ENCODE measurements at regions not wholly inside any gene's neighbourhood (a gene's known extent, or its start where the extent isn't known, plus 50 kb on each side); places are given as distances from the start of the nearest gene placed in this dataset.
"Not testable (repeated sequence)": the region's sequence is repeated elsewhere in the genome, so short reads cannot be mapped to it uniquely, and the experiment has no call there.

GRCh38 chr7:68729371-68729770, 868.9 kb upstream of the AUTS2 start:
- no peak for DNase-seq

GRCh38 chr7:68730194-68730593, 868.1 kb upstream of the AUTS2 start:
- DNase-seq, result no peak

GRCh38 chr7:68730964-68731363, 867.3 kb upstream of the AUTS2 start:
- DNase-seq, result no peak

- DNase-seq, result no peak
Measured at GRCh38 chr7:68733219-68734153, 864.8 kb upstream of the AUTS2 start.

GRCh38 chr7:68734431-68734830, 863.8 kb upstream of the AUTS2 start:
- no peak for DNase-seq

- no peak for DNase-seq
Measured at GRCh38 chr7:68739306-68739705, 859.0 kb upstream of the AUTS2 start.

GRCh38 chr7:68744036-68744435, 854.2 kb upstream of the AUTS2 start:
- DNase-seq, result no peak

- no peak for DNase-seq
Measured at GRCh38 chr7:68748934-68749900, 849.1 kb upstream of the AUTS2 start.

- no peak for DNase-seq
Measured at GRCh38 chr7:68752485-68753178, 845.6 kb upstream of the AUTS2 start.

- DNase-seq, result no peak
Measured at GRCh38 chr7:68754414-68754813, 843.9 kb upstream of the AUTS2 start.

- no peak for DNase-seq
Measured at GRCh38 chr7:68756986-68757495, 841.2 kb upstream of the AUTS2 start.

- DNase-seq, result no peak
Measured at GRCh38 chr7:68760556-68760955, 837.7 kb upstream of the AUTS2 start.

- DNase-seq, result no peak
Measured at GRCh38 chr7:68767462-68767861, 830.8 kb upstream of the AUTS2 start.

GRCh38 chr7:68770649-68771048, 827.6 kb upstream of the AUTS2 start:
- no peak for DNase-seq

GRCh38 chr7:68776326-68776725, 821.9 kb upstream of the AUTS2 start:
- DNase-seq, result no peak

- no peak for DNase-seq
Measured at GRCh38 chr7:68783684-68784083, 814.6 kb upstream of the AUTS2 start.

- no peak for DNase-seq
Measured at GRCh38 chr7:68785036-68785435, 813.2 kb upstream of the AUTS2 start.

GRCh38 chr7:68787566-68787965, 810.7 kb upstream of the AUTS2 start:
- DNase-seq, result no peak

- DNase-seq, result not testable (repeated sequence)
Measured at GRCh38 chr7:68788529-68788928, 809.7 kb upstream of the AUTS2 start.

- no peak for DNase-seq
Measured at GRCh38 chr7:68789597-68789996, 808.7 kb upstream of the AUTS2 start.

GRCh38 chr7:68792351-68792750, 805.9 kb upstream of the AUTS2 start:
- DNase-seq, result no peak

- DNase-seq, result no peak
Measured at GRCh38 chr7:68793513-68793912, 804.8 kb upstream of the AUTS2 start.

GRCh38 chr7:68800316-68800715, 798.0 kb upstream of the AUTS2 start:
- no peak for DNase-seq

Measured in stimulated activated CD4-positive, alpha-beta T cell treated with anti-CD3 and anti-CD28 coated beads, Interleukin-1b, Interleukin-23, amount 100 ng/mL, for 48 hours (primary cell).